ENCODE measurements at regions not wholly inside any gene's neighbourhood (a gene's known extent, or its start where the extent isn't known, plus 50 kb on each side); places are given as distances from the start of the nearest gene placed in this dataset.

GRCh38 chr2:142668420-142668819 lies 209.0 kb upstream of the KYNU start:
- no peak for TF ChIP-seq CTCF (IDR thresholded peaks at IDR 0.05; ENCODE audit: low read length, missing control alignments)
- no peak for DNase-seq (ENCODE audit: low read depth)
- H3K4me3 ChIP-seq (replicated peaks; ENCODE audit: low read depth, low read length) = no peak overlapping the region

GRCh38 chr2:142665241-142665640 lies 212.2 kb upstream of the KYNU start:
- DNase-seq (ENCODE audit: low read depth) = no peak
- TF ChIP-seq CTCF (IDR thresholded peaks at IDR 0.05; ENCODE audit: low read length, missing control alignments) = no peak

GRCh38 chr2:142650601-142651000 lies 226.9 kb upstream of the KYNU start:
- no peak for TF ChIP-seq CTCF (IDR thresholded peaks at IDR 0.05; ENCODE audit: low read length, missing control alignments)
- no peak overlapping the region for H3K4me3 ChIP-seq (replicated peaks; ENCODE audit: low read depth, low read length)
- no peak for DNase-seq (ENCODE audit: low read depth)

More at GRCh38 chr2:142665241-142665640, 212.2 kb upstream of the KYNU start:
- no peak overlapping the region for H3K4me3 ChIP-seq (replicated peaks; ENCODE audit: low read depth, low read length)

GRCh38 chr2:142649581-142649980 lies 227.9 kb upstream of the KYNU start:
- H3K4me3 ChIP-seq (replicated peaks; ENCODE audit: low read depth, low read length) = no peak overlapping the region
- no peak for TF ChIP-seq CTCF (IDR thresholded peaks at IDR 0.05; ENCODE audit: low read length, missing control alignments)
- no peak for DNase-seq (ENCODE audit: low read depth)

DNA sequence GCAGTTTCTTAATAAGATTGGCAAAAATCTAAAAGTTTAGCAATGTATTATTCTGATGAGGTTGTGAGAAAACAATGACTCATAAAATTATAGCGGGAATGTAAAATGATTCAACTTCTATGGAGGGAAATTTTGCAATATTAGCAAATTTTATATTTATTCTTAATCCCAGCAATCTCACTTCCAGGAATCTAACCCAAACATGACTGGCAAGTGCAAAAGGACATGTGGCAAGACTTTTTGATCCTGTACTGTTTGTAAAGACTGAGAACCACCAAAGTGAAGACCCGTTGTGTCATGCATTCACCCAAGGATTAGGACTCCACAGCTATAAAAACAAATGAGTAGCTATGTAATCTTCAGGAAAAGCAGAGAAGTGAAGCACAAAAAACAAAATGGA lies 234.8 kb upstream of the KYNU start:
- H3K4me3 ChIP-seq (replicated peaks; ENCODE audit: low read depth, low read length) = no peak overlapping the region
- no peak for TF ChIP-seq CTCF (IDR thresholded peaks at IDR 0.05; ENCODE audit: low read length, missing control alignments)
- DNase-seq (ENCODE audit: low read depth) = peak; percentile 2

DNA sequence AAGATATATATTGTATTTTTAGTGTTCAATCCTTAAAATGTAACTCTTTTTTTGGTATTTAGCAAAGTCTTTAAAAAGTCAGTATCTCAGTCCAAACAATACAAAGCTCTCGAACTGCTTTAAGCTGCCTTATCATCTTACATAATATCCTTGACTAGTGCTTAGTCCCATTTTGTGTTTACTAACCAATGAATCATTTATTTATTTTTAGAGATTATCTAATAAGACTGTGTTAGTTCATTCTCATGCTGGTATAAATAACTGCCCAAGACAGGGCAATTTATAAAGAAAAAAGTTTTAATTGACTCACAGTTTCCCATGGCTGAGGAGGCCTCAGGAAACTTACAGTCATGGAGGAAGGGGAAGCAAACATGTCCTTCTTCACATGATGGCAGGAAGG lies 248.3 kb upstream of the KYNU start:
- no peak for TF ChIP-seq CTCF (IDR thresholded peaks at IDR 0.05; ENCODE audit: low read length, missing control alignments)
- no peak for DNase-seq (ENCODE audit: low read depth)
- no peak overlapping the region for H3K4me3 ChIP-seq (replicated peaks; ENCODE audit: low read depth, low read length)

GRCh38 chr2:142621287-142621686 lies 256.2 kb upstream of the KYNU start:
- no peak overlapping the region for H3K4me3 ChIP-seq (replicated peaks; ENCODE audit: low read depth, low read length)
- no peak for DNase-seq (ENCODE audit: low read depth)
- TF ChIP-seq CTCF (IDR thresholded peaks at IDR 0.05; ENCODE audit: low read length, missing control alignments) = no peak

Data from fibroblast of pulmonary artery (primary cell).